HCT116 (cell line): ENCODE measurements at regions not wholly inside any gene's neighbourhood (a gene's known extent, or its start where the extent isn't known, plus 50 kb on each side); places are given as distances from the start of the nearest gene placed in this dataset.
"Not testable (repeated sequence)": the region's sequence is repeated elsewhere in the genome, so short reads cannot be mapped to it uniquely, and the experiment has no call there.

ENCODE experiments used
- ATAC-seq: fragments of 200-7000 bp; cut with Tn5 transposase; 2 replicates; pipeline ENCODE4 v1.9.1; 2020; ENCODE audit warnings: mild to moderate bottlenecking, moderate library complexity
- BruUV-seq: library from RNA; stranded (reverse); fragments of 400-500 nt; replicated peaks from 2 replicates; lab custom pipeline; 2021; lab: Mats Ljungman, UMichigan
- CTCF ChIA-PET: fragments of 300-600 bp; sonication (Branson Sonifier 250); formaldehyde crosslinking; loops from one replicate; lab custom pipeline; 2021; ENCODE audit warnings: antibody characterized with exemption; lab: Charles Lee
- POLR2A ChIA-PET: fragments of 300-600, 350-600 bp; sonication (Branson Sonifier 250); formaldehyde crosslinking; loops from one replicate; lab custom pipeline; 2021; ENCODE audit warnings: antibody characterized with exemption; lab: Charles Lee
- RAD21 ChIA-PET, 2 experiments: fragments of 300-600 bp; sonication (Branson Sonifier 250); formaldehyde crosslinking; loops; one replicate each; lab custom pipeline; 2023; ENCODE audit warnings: low total read pairs in 2 of 2; ENCODE audit not compliant: uncharacterized antibody in 2 of 2, unreplicated experiment in 2 of 2, low non-redundant PET in 1 of 2; lab: Charles Lee
- DNase-seq: peaks from one replicate; pipeline ENCODE4 v3.0.0-alpha.2; 2010; ENCODE audit warnings: low read depth, low spot score
- H2AFZ ChIP-seq: fragments of 200-600 bp; shearing (Covaris generic), sonication (generic); 2 replicates; pipeline ENCODE4 v1.6.1; 2017; ENCODE audit warnings: low read depth, mixed run types, mixed read lengths, antibody characterized with exemption, low read length; ENCODE audit not compliant: poor library complexity, severe bottlenecking
- H3K27ac ChIP-seq: 2 replicates; pipeline ENCODE4 v1.5.1; 2012; ENCODE audit warnings: low read depth, low read length
- H3K27me3 ChIP-seq: fragments of 200-600 bp; sonication (generic); 2 replicates; pipeline ENCODE4 v1.6.1; 2016; ENCODE audit warnings: mixed run types, low read length, mixed read lengths; ENCODE audit not compliant: insufficient read depth
- H3K36me3 ChIP-seq, 2 experiments: fragments of 200-500 bp in 1 of 2; fragments of 200-600 bp in 1 of 2; sonication (Bioruptor generic) in 1 of 2; sonication (generic) in 1 of 2; 2 replicates each; pipeline versions ENCODE4 v1.5.1 to v1.6.1; 2014 to 2016; ENCODE audit warnings: low read length in 2 of 2, inconsistent platforms in 1 of 2, mixed read lengths in 1 of 2, mixed run types in 1 of 2; ENCODE audit not compliant: insufficient read depth in 2 of 2, control insufficient read depth in 1 of 2
- H3K4me1 ChIP-seq, 2 experiments: fragments of 200-600 bp in 1 of 2; sonication (generic) in 1 of 2; 2 replicates each; pipeline versions ENCODE4 v1.5.1 to v1.6.1; 2012 to 2017; ENCODE audit warnings: low read length in 2 of 2, inconsistent platforms in 1 of 2, mild to moderate bottlenecking in 1 of 2, mixed read lengths in 1 of 2, mixed run types in 1 of 2, moderate library complexity in 1 of 2; ENCODE audit not compliant: insufficient read depth in 2 of 2, control insufficient read depth in 1 of 2
- H3K4me2 ChIP-seq: fragments of 200-600 bp; sonication (generic); 2 replicates; pipeline ENCODE4 v1.6.1; 2017; ENCODE audit warnings: mixed run types, low read length, mixed read lengths
- H3K4me3 ChIP-seq, 2 experiments: fragments of 200-600 bp in 1 of 2; sonication (generic) in 1 of 2; replicated peaks in 1 of 2; 2 replicates each; pipeline ENCODE4 v1.5.1; 2011 to 2016; ENCODE audit warnings: low read length in 2 of 2, control low read depth in 1 of 2, low read depth in 1 of 2, mild to moderate bottlenecking in 1 of 2, mixed read lengths in 1 of 2, mixed run types in 1 of 2
- H3K79me2 ChIP-seq: fragments of 200-600 bp; sonication (generic); 2 replicates; pipeline ENCODE4 v1.6.1; 2017; ENCODE audit warnings: mild to moderate bottlenecking, mixed run types, low read length, moderate library complexity, mixed read lengths; ENCODE audit not compliant: insufficient read depth
- H3K9ac ChIP-seq: fragments of 200-600 bp; sonication (generic); 2 replicates; pipeline ENCODE4 v1.6.1; 2016; ENCODE audit warnings: low read length, mixed read lengths
- H3K9me2 ChIP-seq: fragments of 200-600 bp; sonication (generic), shearing (Covaris generic); 2 replicates; pipeline ENCODE4 v1.6.1; 2017; ENCODE audit warnings: mixed run types, mild to moderate bottlenecking, moderate library complexity; ENCODE audit not compliant: insufficient read depth
- H3K9me3 ChIP-seq, 2 experiments: fragments of 200-500 bp in 1 of 2; fragments of 200-600 bp in 1 of 2; sonication (Bioruptor generic) in 1 of 2; sonication (generic) in 1 of 2; 2 replicates each; pipeline ENCODE4 v1.6.1; 2014 to 2017; ENCODE audit warnings: low read length in 2 of 2, mixed read lengths in 2 of 2, inconsistent platforms in 1 of 2, low read depth in 1 of 2, mild to moderate bottlenecking in 1 of 2, mixed run types in 1 of 2, moderate library complexity in 1 of 2; ENCODE audit not compliant: control insufficient read depth in 1 of 2, insufficient read depth in 1 of 2
- H4K20me1 ChIP-seq: fragments of 200-600 bp; sonication (generic), shearing (Covaris generic); 2 replicates; pipeline ENCODE4 v1.6.1; 2017; ENCODE audit warnings: mixed run types, mild to moderate bottlenecking, moderate library complexity; ENCODE audit not compliant: insufficient read depth
- POLR2A ChIP-seq: IDR thresholded peaks from 2 replicates; pipeline ENCODE4 v1.7.0; 2011; ENCODE audit warnings: borderline replicate concordance; ENCODE audit not compliant: insufficient read depth, insufficient read length; ENCODE audit errors: extremely low read depth
- intact Hi-C: fragments of 100-400 bp; cut with micrococcal nuclease; formaldehyde crosslinking; loops from 2 replicates; pipeline ENCODE4 v1.10.0; 2022
- TF ChIP-seq, protein P1 (sequence below): IDR thresholded peaks from 2 replicates; pipeline ENCODE4 v1.6.1; 2011; ENCODE audit warnings: mild to moderate bottlenecking, low read length, moderate library complexity; ENCODE audit not compliant: insufficient replicate concordance; ENCODE audit errors: extremely low read depth

DNA sequence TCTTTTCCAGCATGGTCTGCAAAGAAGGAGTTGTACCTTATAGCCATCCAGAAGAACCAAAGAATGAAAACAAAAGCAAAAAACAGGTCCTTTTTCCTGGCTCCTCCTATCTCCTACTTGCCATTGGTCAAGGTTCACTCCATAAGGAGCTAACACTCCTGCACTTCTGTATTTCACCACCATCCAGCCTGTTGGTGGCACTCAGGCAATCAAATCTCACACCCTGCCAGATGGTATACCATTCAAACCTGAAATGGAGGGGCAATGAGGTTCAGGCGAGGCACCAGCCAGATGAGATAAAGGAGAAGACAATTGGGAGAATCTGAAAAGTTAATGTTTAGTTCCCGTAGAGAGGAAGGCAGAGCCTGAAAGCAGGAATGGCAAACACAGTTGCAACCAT, 203.8 kb downstream of the ALDH8A1 start:
- no peak for TF ChIP-seq POLR2A
- TF ChIP-seq, protein P1, sequence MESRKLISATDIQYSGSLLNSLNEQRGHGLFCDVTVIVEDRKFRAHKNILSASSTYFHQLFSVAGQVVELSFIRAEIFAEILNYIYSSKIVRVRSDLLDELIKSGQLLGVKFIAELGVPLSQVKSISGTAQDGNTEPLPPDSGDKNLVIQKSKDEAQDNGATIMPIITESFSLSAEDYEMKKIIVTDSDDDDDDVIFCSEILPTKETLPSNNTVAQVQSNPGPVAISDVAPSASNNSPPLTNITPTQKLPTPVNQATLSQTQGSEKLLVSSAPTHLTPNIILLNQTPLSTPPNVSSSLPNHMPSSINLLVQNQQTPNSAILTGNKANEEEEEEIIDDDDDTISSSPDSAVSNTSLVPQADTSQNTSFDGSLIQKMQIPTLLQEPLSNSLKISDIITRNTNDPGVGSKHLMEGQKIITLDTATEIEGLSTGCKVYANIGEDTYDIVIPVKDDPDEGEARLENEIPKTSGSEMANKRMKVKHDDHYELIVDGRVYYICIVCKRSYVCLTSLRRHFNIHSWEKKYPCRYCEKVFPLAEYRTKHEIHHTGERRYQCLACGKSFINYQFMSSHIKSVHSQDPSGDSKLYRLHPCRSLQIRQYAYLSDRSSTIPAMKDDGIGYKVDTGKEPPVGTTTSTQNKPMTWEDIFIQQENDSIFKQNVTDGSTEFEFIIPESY, result no peak
- TF ChIP-seq, all 23 proteins: peak for 0
- ChIA-PET RAD21 (no interaction called here), POLR2A (no interaction called here), CTCF (no interaction called here)
- Histone ChIP-seq H3K4me2 (no peak overlapping the region), H3K4me3 (no peak overlapping the region), H3K27me3 (no peaks in the 10 kb centered on the region), H3K27ac (no peak overlapping the region), H3K4me1 (no peaks in the 10 kb centered on the region), H3K79me2 (no peaks in the 10 kb centered on the region), H3K9me3 (no peaks in the 10 kb centered on the region), H3K9ac (no peak overlapping the region), H3K36me3 (no peaks in the 10 kb centered on the region), H2AFZ (no peak overlapping the region), H3K9me2 (no peaks in the 10 kb centered on the region), H4K20me1 (no peaks in the 10 kb centered on the region)
- DNase-seq (peak; percentile 3), ATAC-seq (peak; percentile 89)
- intact Hi-C loops, result no loop called here
- BruUV-seq, result no TSS peak

DNA sequence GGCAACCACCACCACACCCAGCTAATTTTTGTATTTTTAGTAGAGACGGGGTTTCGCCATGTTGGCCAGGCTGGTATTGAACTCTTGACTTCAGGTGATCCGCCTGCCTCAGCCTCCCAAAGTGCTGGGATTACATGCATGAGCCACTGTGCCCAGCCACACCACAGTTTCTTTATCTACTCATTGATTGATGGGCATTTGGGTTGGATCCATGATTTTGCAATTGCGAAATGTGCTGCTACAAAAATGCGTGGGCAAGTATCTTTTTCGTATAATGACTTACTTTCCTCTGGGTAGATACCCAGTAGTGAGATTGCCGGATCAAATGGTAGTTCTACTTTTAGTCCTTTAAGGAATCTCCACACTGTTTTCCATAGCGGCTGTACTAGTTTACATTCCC, 204.7 kb downstream of the ALDH8A1 start:
- H3K27me3 ChIP-seq, POLR2A ChIA-PET, intact Hi-C loops, H3K9me2 ChIP-seq, H3K4me2 ChIP-seq, BruUV-seq, H4K20me1 ChIP-seq, H3K4me1 ChIP-seq, H2AFZ ChIP-seq, H3K27ac ChIP-seq, H3K9me3 ChIP-seq, H3K4me3 ChIP-seq, H3K36me3 ChIP-seq, DNase-seq, RAD21 ChIA-PET, H3K9ac ChIP-seq, ATAC-seq, CTCF ChIA-PET, H3K79me2 ChIP-seq: not testable (repeated sequence)
